ENCODE measurements at regions not wholly inside any gene's neighbourhood (a gene's known extent, or its start where the extent isn't known, plus 50 kb on each side); places are given as distances from the start of the nearest gene placed in this dataset.
"Not testable (repeated sequence)": the region's sequence is repeated elsewhere in the genome, so short reads cannot be mapped to it uniquely, and the experiment has no call there.

- no peak for DNase-seq (ENCODE audit: low read depth in 2 of 2)
Observed at GRCh38 chr13:65597839-65598818, 1632.0 kb downstream of the PCDH9 start.

GRCh38 chr13:65595916-65596315 lies 1634.2 kb downstream of the PCDH9 start:
- DNase-seq (ENCODE audit: low read depth in 2 of 2) = no peak

- no peak for DNase-seq (ENCODE audit: low read depth in 2 of 2)
Observed at GRCh38 chr13:65594298-65594781, 1635.8 kb downstream of the PCDH9 start.

GRCh38 chr13:65593298-65593874 lies 1636.8 kb downstream of the PCDH9 start:
- DNase-seq (ENCODE audit: low read depth in 2 of 2) = no peak

- no peak for DNase-seq (ENCODE audit: low read depth in 2 of 2)
Observed at GRCh38 chr13:65592731-65593130, 1637.4 kb downstream of the PCDH9 start.

- no peak for DNase-seq (ENCODE audit: low read depth in 2 of 2)
Observed at GRCh38 chr13:65585346-65585745, 1644.8 kb downstream of the PCDH9 start.

- no peak for DNase-seq (ENCODE audit: low read depth in 2 of 2)
Observed at GRCh38 chr13:65584126-65584525, 1646.0 kb downstream of the PCDH9 start.

GRCh38 chr13:65582160-65582559 lies 1648.0 kb downstream of the PCDH9 start:
- DNase-seq (ENCODE audit: low read depth in 2 of 2) = no peak

GRCh38 chr13:65564561-65564960 lies 1665.6 kb downstream of the PCDH9 start:
- not testable (repeated sequence) for DNase-seq (ENCODE audit: low read depth in 2 of 2)

GRCh38 chr13:65562305-65562704 lies 1667.8 kb downstream of the PCDH9 start:
- DNase-seq (ENCODE audit: low read depth in 2 of 2) = no peak

- DNase-seq (ENCODE audit: low read depth in 2 of 2) = no peak
Observed at GRCh38 chr13:65560936-65561335, 1669.2 kb downstream of the PCDH9 start.

- DNase-seq (ENCODE audit: low read depth in 2 of 2) = no peak
Observed at GRCh38 chr13:65555962-65556361, 1674.2 kb downstream of the PCDH9 start.

- DNase-seq (ENCODE audit: low read depth in 2 of 2) = no peak
Observed at GRCh38 chr13:65553096-65553727, 1676.9 kb downstream of the PCDH9 start.

GRCh38 chr13:65551208-65551607 lies 1678.9 kb downstream of the PCDH9 start:
- no peak for DNase-seq (ENCODE audit: low read depth in 2 of 2)

- DNase-seq (ENCODE audit: low read depth in 2 of 2) = no peak
Observed at GRCh38 chr13:65540175-65540574, 1690.0 kb downstream of the PCDH9 start.

GRCh38 chr13:65535370-65535769 lies 1694.8 kb downstream of the PCDH9 start:
- DNase-seq (ENCODE audit: low read depth in 2 of 2) = no peak

- DNase-seq (ENCODE audit: low read depth in 2 of 2) = no peak
Observed at GRCh38 chr13:65532231-65532630, 1697.9 kb downstream of the PCDH9 start.

- DNase-seq (ENCODE audit: low read depth in 2 of 2) = no peak
Observed at GRCh38 chr13:65530688-65531087, 1699.4 kb downstream of the PCDH9 start.

GRCh38 chr13:65529541-65529940 lies 1700.6 kb downstream of the PCDH9 start:
- DNase-seq (ENCODE audit: low read depth in 2 of 2) = no peak

GRCh38 chr13:65508745-65509144 lies 1721.4 kb downstream of the PCDH9 start:
- DNase-seq (ENCODE audit: low read depth in 2 of 2) = no peak

- no peak for DNase-seq (ENCODE audit: low read depth in 2 of 2)
Observed at GRCh38 chr13:65508338-65508737, 1721.8 kb downstream of the PCDH9 start.

- no peak for DNase-seq (ENCODE audit: low read depth in 2 of 2)
Observed at GRCh38 chr13:65505941-65506340, 1724.2 kb downstream of the PCDH9 start.
